Duodenal mucosa (tissue), 2 donors: ENCODE measurements at regions not wholly inside any gene's neighbourhood (a gene's known extent, or its start where the extent isn't known, plus 50 kb on each side); places are given as distances from the start of the nearest gene placed in this dataset.
"Not testable (repeated sequence)": the region's sequence is repeated elsewhere in the genome, so short reads cannot be mapped to it uniquely, and the experiment has no call there.

Source experiments
- H3K27ac ChIP-seq: one replicate; pipeline ENCODE4 v1.7.0; 2013; ENCODE audit warnings: low read depth, low read length
- H3K27me3 ChIP-seq, 2 donors: one replicate each; pipeline ENCODE4 v1.7.0; 2013; ENCODE audit warnings: low read length in 2 of 2, control low read depth in 1 of 2; ENCODE audit not compliant: insufficient read depth in 2 of 2, control insufficient read depth in 1 of 2
- H3K36me3 ChIP-seq, 2 donors: one replicate each; pipeline ENCODE4 v1.7.0; 2013; ENCODE audit warnings: low read length in 2 of 2, control low read depth in 1 of 2; ENCODE audit not compliant: insufficient read depth in 2 of 2, control insufficient read depth in 1 of 2
- H3K4me1 ChIP-seq, 2 donors: one replicate each; pipeline ENCODE4 v1.7.0; 2013; ENCODE audit warnings: low read length in 2 of 2, control low read depth in 1 of 2; ENCODE audit not compliant: insufficient read depth in 2 of 2, control insufficient read depth in 1 of 2
- H3K4me3 ChIP-seq, 2 donors: one replicate each; pipeline ENCODE4 v1.7.0; 2013; ENCODE audit warnings: low read length in 2 of 2, low read depth in 1 of 2
- H3K9ac ChIP-seq, 2 donors: one replicate each; pipeline ENCODE4 v1.7.0; 2013; ENCODE audit warnings: low read length in 2 of 2, low read depth in 1 of 2
- H3K9me3 ChIP-seq, 2 donors: one replicate each; pipeline ENCODE4 v1.7.0; 2013; ENCODE audit warnings: low read length in 2 of 2, control low read depth in 1 of 2; ENCODE audit not compliant: control insufficient read depth in 1 of 2

DNA sequence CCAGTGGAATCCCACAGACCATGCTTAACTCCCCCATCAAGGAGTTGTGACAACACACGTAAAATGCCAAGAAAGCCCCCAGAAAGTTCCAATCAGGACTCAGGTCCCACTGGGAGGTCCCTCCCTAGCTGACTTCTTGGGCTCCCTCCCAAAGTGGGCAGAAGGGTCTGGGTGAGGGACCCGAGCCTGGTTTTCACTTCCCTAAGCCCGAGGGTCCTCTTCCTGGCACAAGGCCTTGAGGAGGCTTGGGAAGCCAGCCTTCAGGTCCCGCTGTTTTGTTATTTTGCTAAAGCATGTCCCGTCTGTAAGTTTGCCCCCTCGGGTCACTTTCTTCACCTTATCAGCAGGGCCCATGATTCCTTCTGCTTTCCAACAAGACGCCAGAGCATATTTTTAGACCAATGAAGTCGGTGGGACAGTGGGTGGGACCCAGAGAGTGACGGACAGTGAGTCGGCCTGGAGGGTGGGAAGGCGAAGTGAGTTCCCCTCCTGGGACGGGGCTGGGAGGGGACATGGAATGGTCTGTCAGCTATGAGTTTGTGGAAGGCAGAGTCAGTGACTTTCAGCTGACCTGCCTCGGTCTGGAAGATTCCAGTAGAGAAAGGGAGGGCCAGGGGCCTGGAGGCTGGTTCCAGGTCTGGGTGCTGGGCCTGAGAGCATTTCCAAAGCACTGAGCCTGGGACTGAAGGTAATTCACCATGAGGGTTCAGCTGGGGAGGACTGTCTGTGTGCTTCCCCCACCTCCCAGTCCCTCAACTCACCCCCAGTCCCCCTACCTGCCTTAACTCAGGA lies 261.3 kb downstream of the GOLGA6L6 start:
- H3K27me3 ChIP-seq, H3K4me3 ChIP-seq, H3K4me1 ChIP-seq, H3K27ac ChIP-seq, H3K9ac ChIP-seq, H3K36me3 ChIP-seq: not testable (repeated sequence)
- peaks cover 31 to 40% of the 10 kb centered on the region in 2 donors for H3K9me3 ChIP-seq

DNA sequence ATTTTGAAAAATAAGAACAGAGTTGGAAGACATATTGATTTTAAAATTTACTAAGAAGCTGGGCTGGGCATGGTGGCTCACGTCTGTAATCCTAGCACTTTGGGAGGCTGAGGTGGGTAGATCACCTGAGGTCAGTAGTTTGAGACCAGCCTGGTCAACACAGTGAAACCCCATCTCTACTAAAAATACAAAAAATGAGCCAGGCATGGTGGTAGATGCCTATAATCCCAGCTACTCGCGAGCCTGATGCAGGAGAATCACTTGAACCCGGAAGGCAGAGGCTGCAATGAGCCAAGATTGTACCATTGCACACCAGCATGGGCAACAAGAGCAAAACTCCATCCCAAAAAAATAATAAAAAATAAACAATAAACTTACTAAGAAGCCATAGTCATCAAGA lies 262.5 kb downstream of the GOLGA6L6 start:
- H3K9ac ChIP-seq, H3K4me1 ChIP-seq, H3K27ac ChIP-seq, H3K4me3 ChIP-seq, H3K27me3 ChIP-seq, H3K36me3 ChIP-seq: not testable (repeated sequence)
- H3K9me3 ChIP-seq: peaks cover 31 to 43% of the 10 kb centered on the region in 2 donors

DNA sequence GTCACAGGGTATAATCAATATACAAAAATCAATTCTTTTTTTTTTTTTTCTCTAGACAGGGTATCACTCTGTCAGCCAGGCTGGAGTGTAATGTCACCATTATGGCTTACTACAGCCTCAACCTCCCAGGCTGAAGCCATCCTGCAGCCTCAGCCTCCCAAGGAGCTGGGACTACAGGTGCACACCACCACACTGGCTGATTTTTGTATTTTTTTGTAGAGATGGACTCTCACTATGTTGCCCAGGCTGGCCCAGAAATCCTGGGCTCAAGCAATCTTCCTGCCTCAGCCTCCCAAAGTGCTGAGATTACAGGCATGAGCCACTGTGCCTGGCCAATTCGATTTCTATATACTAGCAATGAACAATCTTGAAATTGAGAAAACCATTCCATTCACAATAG lies 263.2 kb downstream of the GOLGA6L6 start:
- not testable (repeated sequence) for H3K9ac ChIP-seq, H3K4me1 ChIP-seq, H3K27ac ChIP-seq, H3K4me3 ChIP-seq, H3K27me3 ChIP-seq, H3K36me3 ChIP-seq
- H3K9me3 ChIP-seq: peaks cover 31 to 46% of the 10 kb centered on the region in 2 donors

DNA sequence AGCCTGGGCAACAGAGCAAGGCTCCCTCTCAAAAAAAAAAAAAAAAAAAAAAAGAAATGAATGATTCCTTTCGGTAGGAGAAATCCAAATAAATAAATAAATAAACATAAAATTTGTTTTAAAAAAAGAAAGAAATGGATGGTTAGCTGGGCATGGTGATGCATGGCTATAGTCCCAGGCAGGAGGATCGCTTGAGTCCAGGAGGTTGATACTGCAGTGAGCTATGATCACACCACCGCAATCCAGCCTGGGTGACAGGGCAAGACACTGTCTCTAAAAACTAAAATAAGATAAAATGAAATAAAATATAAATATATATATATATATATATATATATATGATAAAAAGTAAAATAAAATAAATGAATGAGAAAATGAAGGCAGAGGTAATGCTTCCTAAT lies 264.1 kb downstream of the GOLGA6L6 start:
- H3K9ac ChIP-seq, H3K27ac ChIP-seq, H3K4me3 ChIP-seq, H3K27me3 ChIP-seq, H3K36me3 ChIP-seq, H3K4me1 ChIP-seq: not testable (repeated sequence)
- H3K9me3 ChIP-seq: peaks cover 36 to 50% of the 10 kb centered on the region in 2 donors

DNA sequence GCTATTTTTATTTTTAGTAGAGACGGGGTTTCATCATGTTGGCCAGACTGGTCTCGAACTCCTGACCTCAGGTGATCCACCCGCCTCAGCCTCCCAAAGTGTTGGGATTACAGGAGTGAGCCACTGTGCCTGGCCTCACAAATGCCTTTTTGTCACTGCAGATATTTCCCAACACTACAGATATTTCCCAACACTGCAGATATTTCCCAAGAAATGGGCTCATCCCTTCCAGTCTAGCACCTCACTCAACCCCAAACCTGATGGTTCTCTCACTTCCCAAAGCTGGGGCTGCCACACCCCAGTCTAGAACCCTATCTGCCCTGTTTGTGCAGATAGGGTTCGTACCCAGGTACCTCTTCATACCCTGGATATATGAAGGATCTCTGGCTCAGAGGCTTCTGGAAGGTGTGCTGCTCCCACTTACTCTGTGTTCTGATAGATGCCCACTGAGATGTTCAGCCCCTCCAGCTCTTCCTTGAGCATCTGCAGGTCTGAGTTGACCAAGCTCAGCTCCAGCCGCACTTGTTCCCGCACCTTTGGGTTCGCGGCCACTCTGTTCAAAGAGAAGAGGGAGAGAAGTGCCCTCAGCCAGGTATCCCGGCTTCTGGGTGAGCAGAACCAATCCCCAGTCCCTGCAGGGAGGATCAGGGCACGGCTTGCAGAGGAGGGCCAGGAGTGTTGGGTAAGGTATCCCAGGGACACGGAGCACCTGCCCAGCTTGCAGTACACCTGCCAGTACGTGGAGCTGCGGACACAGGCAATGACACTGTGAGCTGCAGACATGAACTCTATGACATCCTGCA lies 265.1 kb downstream of the GOLGA6L6 start:
- peak overlapping the region in 1 of 2 donors; percentile 1 for H3K4me3 ChIP-seq
- H3K4me1 ChIP-seq, H3K27ac ChIP-seq, H3K36me3 ChIP-seq, H3K27me3 ChIP-seq, H3K9ac ChIP-seq: not testable (repeated sequence)
- peaks cover 39 to 51% of the 10 kb centered on the region in 2 donors for H3K9me3 ChIP-seq

DNA sequence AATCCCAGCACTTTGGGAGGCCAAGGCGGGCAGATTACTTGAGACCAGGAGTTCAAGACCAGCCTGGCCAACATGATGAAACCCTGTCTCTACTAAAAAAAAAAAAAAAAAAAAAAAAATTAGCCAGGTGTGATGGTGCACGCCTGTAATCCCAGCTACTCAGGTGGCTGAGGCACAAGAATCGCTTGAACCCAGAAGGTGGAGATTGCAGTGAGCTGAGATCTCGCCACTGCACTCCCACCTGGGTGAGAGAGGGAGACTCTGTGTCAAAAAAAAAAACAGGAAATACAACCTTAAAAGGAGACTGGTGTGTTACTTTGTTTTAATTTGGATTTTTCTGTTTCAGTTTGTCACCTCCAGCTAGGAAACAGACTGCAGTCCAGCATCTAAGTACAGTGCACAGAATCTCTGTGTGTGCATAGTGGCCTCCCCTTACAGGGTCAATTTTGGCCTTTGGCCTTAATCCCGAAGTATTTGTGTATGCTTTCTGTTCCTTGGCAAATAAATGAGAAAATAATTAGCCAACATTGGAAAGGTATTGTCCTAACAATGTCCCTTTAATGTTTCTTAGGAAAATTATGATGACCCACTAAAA lies 266.1 kb downstream of the GOLGA6L6 start:
- not testable (repeated sequence) for H3K9ac ChIP-seq, H3K4me3 ChIP-seq, H3K27me3 ChIP-seq, H3K4me1 ChIP-seq, H3K27ac ChIP-seq, H3K36me3 ChIP-seq
- peaks cover 30 to 46% of the 10 kb centered on the region in 2 donors for H3K9me3 ChIP-seq

DNA sequence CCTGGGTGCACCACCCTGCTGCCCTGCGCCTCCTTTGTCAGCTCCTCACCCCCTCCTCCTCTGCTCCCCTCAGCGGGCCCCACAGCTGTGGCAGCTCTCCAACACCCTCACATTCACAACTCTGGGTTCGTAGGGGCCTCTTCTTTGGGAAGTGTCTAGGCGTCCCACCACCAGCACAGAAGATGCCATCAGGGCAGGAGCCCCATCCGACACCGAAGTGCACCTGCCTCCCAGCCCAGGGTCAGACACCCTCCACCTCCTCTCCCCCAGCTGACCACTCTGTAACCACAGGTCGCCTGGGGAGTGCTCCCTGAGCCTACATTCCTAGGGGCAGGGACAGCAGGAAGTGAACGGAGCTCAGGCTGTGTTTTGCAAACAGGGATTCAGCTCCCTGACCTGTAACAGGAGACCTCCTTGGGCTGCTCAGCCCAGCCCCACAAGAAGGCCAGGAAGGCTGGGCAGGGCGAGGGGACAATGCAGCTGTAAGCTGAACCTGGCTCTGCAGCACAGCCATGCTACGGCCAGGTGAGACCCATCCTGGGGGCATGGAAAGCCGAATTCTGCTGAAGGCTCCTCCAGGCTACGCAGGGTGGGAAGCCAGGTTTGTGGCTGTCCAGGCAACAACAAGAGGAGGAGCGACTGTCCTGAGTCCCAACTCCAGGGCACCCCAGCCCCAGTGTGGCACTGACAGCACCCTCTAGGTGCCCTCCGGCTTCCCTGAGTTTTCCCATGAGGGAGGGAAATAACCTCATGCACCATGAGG lies 269.0 kb downstream of the GOLGA6L6 start:
- peaks cover 26 to 41% of the 10 kb centered on the region in 2 donors for H3K9me3 ChIP-seq
- no peak overlapping the region for H3K9ac ChIP-seq
- peaks cover 0 to 4% of the 10 kb centered on the region in 2 donors for H3K27me3 ChIP-seq
- H3K4me1 ChIP-seq: no peaks in the 10 kb centered on the region
- H3K4me3 ChIP-seq: no peak overlapping the region
- H3K27ac ChIP-seq: no peak overlapping the region
- no peaks in the 10 kb centered on the region for H3K36me3 ChIP-seq

DNA sequence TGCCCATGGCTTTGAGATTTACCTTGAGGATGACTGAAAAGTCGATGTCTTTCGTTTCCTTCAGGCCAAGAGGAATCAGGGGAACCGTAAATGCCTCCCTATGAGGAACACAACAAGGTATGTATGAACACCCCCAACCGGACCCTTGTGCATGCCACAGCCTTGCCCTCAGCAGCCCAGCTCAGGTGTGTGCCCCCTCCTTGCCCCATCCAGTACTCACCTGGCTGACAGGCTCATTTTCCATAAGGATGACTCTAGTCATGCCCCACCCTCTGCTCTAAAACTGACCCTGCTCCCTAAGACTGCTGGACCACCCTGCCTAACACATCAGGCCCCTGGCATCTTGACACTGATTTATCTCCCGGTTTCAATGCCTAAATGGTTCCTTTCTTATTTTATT lies 270.0 kb downstream of the GOLGA6L6 start:
- Histone ChIP-seq H3K27me3 (peaks cover 0 to 4% of the 10 kb centered on the region in 2 donors), H3K4me3 (no peak overlapping the region), H3K27ac (no peak overlapping the region), H3K9me3 (peaks cover 21 to 37% of the 10 kb centered on the region in 2 donors), H3K9ac (no peak overlapping the region), H3K36me3 (no peaks in the 10 kb centered on the region), H3K4me1 (no peaks in the 10 kb centered on the region)

DNA sequence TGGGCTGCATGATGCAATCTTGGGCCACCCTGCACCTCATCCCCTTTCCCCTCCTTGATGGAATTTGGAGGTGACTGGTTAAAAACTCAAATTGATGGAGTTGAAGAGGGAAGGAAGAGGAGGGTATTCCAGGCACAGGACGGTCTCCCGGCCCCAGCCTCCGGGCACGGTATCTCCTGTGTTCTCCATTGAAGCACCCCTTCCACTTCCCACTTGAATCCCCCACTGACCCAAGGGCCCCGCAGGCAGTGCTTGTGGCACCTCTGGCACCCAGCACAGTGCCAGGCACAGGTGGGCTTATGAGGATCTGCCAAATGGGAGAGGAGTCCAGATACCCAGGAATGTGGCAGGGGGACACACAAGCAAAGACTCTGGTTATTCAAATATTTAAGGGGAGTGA lies 271.6 kb downstream of the GOLGA6L6 start:
- H3K27me3 ChIP-seq, H3K4me3 ChIP-seq, H3K36me3 ChIP-seq, H3K4me1 ChIP-seq, H3K27ac ChIP-seq, H3K9ac ChIP-seq: not testable (repeated sequence)
- H3K9me3 ChIP-seq: peaks cover 20 to 35% of the 10 kb centered on the region in 2 donors

DNA sequence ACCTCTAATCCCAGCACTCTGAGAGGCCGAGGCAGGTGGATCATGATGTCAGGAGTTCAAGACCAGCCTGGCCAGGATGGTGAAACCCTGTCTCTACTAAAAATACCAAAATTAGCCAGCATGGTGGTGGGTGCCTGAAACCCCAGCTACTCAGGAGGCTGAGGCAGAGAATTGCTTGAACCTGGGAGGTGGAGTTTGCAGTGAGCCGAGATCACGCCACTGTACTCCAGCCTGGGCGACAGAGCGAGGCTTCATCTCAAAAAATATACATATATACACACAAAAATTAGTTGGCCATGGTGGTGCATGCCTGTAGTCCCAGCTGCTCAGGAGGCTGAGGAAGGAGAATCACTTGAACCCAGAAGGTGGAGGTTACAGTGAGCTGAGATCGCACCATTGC lies 273.6 kb downstream of the GOLGA6L6 start:
- not testable (repeated sequence) for H3K9ac ChIP-seq

More for the DNA sequence above, 273.6 kb downstream of the GOLGA6L6 start:
- not testable (repeated sequence) for H3K36me3 ChIP-seq, H3K4me3 ChIP-seq, H3K27ac ChIP-seq, H3K4me1 ChIP-seq, H3K27me3 ChIP-seq
- H3K9me3 ChIP-seq: peaks cover 18 to 28% of the 10 kb centered on the region in 2 donors
